HG02571 (cell line): ENCODE measurements at regions not wholly inside any gene's neighbourhood (a gene's known extent, or its start where the extent isn't known, plus 50 kb on each side); places are given as distances from the start of the nearest gene placed in this dataset.
A peak's percentile ranks its signal among the peaks of the same experiment; 100 is the strongest.
"Not testable (repeated sequence)": the region's sequence is repeated elsewhere in the genome, so short reads cannot be mapped to it uniquely, and the experiment has no call there.

Source experiments
- ATAC-seq: cut with Tn5 transposase; IDR thresholded peaks from one replicate; pipeline ENCODE4 v1.9.1; 2021; ENCODE audit warnings: mild to moderate bottlenecking, moderate library complexity; ENCODE audit not compliant: unreplicated experiment

DNA sequence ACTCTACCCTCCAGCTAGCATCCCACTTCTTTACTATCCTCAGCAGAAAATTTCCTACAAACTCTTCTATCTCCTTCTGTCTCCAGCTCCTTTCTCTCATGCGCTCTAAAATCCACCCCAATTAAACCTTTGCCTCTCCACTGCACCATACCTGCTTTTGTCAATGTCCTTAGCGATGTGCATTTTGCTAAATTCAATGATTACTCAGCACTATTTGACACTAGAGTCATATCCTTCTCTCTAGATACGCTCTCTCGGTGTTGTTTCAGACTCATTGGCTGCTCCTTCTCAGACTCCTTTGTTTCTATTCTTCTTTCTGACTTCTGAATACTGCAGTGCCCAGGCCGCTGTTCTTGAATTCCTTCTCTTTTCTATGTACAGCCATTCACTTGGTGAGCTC is 144.2 kb downstream of the HLX start:
- ATAC-seq: no peak

DNA sequence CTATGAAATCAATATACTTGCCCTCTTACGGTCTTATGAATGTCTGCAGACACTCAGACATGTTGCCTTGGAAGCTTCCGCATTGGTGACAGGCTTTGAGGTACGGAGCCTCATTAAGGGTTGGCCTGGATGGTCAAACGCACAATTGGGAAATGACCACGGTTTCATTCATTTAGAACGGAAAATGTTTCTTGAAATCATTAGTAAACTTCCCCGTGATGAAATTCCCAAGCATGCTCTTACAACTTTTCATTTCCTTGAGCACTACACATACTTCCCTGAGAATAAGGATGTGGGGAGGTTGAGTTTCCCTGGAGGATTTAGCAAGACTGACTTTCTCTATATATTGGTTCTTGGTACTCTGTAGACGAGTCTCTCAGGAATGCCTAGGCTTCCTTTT is 146.3 kb downstream of the HLX start:
- ATAC-seq: no peak

DNA sequence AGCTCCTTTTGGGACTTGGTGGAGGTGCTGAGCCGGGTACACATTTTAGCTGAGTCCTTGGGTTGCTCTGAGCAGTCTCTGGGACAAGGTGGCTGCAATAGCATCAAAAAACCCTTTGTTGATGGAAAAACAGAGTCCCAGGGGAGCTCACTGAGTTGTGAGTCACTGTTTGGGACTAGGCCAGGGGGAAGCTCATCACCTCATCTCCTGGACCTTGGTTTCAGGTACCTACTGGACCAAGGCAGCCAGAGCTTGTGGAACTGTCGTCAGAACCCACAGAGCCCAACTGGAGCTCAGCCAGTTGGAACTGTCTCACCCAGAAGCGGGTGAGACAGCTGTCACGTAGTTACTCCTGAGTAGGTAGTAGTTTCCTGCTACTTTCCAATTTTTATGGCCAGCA is 146.7 kb downstream of the HLX start:
- no peak for ATAC-seq

DNA sequence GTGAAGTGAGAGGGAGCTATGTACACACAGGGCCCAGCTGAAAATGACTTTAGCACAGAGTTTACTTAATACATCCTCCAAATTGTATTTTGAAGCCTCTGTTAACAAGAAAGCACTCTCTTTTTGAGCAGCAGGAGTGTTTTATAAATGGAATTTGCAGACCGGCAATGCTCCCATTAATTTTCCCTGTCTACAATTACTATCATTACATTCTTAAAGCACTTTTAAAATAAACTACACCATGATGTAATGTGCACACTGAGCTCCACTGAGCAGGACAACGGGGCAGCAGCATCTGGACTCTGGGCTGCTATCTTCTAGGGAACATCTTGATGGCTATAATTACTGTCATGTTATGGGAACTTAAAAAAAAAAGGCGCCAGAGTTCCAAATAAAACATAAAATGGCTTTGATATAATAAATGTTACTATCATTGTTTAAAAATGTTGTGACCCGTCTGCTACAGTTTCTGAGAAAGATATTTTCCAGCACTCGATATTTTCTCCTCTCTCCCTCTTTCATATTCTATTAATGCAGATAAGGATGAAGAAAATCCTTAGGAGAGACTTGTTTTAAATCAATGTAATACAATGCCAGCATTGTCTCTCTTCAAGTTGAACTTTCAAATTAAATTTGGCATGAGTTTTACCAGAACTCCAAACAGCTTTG is 150.9 kb downstream of the HLX start:
- ATAC-seq: no peak

DNA sequence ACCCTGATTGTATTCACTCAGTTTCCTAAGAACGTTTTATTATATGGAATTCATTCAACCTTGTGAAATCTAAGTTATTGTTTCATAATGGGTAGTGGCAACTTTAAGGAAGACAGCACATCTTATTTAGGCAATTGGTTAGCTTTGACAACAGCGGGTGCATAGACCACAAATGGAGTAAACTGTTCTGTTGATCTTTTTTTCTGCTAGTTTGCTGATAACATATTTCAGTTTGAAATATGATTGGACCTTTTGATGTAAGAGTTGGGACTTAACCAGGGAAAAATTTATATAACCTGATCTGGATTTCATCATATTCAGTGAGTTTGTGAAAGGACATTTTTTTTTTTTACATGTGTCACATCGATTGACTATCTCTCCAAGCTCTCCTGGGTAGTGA is 151.7 kb downstream of the HLX start:
- no peak for ATAC-seq

DNA sequence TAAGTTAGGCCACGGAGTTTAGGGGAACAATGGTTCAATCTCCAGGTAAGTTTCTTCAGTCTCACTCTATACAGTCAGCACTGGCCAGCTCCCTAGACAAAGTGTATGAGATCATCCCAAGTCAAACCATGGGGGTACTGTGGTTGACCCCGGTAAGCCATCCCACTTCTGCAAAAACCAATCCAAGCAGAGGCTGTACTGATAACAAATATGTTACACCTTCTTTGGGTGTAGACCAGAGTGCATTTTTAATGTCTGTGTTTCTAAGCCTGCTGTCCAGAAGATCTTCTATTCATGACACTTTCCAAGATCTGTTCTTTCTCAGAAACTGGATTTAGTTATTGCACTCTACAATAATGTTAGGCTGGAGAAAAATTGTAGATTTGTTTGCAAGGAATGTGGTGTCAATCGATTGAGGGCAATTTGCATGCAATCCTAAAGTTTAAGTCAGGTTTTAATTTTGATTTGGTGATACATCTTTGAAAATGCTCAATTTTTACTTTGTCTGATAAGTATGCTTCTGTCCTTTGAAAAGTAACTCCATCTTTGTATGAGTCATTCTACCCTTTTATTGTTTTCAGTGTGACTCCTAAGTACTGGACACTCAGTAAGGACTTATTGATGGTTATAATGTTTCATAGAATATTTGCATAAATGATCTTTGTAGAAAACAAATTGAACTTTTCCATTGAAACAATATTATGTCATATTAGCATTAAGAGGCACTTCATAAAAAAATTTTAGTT is 152.4 kb downstream of the HLX start:
- ATAC-seq: no peak

DNA sequence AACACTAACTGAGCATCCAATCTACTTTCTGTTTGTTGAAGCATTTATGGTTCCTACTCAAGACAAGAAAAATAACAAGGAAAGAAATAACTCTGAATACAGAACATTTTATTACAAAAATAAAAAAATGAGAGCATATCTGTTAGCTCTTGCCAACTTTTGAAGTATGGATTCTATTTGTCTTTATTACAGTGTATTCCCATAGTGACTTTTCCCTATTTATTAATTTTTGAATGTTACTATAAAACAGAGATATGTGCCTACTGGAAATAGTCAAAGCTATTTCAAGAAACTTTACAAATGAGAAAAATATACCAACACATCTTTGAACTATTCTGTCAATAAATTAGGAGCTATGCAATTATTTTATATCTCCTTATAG is 153.0 kb downstream of the HLX start:
- ATAC-seq: no peak

DNA sequence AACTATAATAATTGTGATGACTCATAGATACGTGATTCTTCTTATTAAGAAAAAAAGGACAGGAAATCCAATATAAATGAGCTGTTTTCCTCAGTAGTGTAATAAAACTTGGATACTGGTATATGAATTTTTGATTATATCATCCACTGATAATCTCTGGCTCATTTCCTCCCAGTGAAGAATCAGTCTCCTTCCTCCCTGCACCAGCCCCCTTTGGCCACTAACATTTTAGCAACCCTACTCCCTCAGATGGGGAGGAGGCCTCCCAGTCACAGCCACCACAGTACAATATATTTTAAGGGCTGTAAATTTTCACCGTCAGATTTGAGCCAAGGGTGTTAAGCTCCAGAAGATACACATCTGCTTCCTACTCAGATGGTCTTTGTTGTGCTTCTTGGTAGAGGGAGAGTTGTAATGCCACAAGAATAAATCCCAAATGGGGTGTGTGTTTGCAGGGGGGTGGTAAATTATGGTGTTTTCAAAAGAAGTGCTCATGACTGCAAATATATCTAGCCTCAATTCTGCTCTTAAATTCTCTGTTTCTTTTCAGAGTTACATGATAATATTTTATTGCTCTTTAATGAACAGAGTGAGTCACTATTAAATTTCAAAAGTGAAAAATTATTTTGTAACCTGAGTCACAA is 153.5 kb downstream of the HLX start:
- no peak for ATAC-seq

DNA sequence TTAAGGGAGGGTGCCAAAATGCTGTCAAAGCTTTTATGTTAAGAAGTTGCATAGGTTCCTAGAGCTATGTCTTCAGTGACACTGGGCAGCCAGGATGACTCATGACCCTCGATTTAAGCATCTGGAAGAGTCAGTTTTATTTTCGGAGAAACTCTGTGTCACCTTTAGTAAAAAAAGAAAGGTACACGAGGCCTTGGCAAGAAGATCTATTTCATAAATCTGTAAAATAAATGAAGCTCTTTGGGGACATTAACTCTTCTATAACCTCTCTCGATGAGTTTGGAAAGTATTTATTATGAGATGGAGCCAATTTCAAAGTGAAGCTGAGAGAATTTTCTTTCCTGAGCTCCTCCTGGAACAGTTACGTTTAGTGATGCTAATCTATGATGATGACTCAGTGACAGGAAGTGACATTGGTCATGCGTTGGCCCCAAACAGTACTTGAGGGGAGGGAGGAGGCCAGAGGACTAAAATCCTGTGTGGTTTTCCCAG is 156.5 kb downstream of the HLX start:
- ATAC-seq: no peak

DNA sequence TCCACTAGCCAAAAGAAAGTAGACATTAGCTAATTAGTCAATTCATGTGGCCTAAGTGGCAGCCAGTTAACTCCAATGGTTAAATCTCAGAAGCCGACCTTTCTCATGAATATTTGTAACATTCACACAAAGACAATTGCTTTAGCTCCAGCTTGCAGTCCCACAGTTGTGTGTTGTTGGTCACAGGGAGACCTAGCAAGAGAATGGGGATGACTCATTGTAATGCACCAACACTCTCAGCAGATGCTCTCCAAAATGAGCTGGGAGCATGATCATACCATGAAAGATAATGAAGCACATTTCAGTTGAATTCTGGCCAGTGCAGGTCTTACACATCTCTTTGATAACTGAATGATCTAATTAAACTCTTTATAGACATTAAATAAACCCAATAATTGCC is 160.4 kb downstream of the HLX start:
- no peak for ATAC-seq

DNA sequence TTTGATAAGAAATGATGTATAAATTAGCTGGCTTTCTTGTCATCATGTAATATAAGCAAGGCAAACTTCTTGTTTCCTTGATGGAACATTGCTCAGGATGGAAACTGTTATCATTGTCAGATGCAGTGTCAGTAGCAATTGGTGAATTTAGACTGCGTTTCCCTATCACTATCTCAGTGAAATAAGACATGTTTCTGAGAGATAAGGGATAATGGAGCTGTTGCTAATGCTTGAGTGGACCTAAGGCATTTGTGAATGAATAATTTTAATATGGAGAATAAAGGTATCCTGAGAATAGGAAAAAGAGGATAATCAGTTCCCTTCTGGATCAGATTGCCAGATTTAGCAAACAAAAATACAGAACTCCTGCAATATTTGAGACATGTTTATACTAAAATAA is 160.9 kb downstream of the HLX start:
- ATAC-seq: no peak

DNA sequence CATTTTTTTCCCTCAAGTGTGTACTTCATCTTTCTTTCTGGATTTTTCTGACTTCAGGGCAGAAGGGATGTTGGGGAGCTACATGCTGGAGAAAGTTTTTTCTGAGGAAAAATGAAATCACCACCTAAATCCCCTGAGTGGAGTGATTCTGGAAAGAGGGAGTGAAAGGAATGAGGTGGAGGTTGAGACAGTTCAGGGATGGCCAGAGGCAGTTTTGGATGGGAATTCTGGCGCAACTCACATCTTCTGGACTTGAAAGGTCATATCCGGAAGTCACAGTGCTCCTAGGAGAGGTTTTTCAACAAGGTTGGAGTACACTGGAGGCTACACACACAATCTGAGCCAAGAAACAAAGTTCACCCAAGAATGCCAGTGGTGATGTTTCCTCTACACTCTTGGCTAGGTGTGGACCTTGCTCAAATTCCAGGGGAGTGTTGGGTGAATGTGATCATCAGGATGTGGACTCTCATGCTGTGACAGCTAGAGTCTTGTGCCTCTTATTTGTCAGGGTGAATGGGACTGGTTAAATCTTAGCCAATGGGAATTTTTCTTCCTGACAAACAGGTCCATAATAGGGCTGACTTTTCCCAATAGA is 161.5 kb downstream of the HLX start:
- ATAC-seq: no peak

DNA sequence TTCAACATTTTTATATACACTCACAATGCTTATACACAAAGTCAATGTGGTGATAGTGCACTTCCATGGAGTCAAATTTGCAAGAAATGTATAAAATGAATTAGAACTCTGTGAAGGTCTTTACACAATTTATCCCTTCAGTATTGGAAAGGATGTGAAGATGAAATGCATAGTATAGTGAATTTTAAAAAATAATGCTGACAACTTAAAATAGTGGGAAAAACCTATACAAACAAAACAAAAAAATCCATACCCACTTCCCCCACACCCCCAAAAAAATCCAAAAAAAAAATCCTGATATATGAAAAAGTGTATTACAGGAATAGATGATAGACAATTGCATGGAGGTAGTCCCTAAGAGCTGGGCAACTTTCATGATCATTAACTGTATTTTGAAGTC is 165.3 kb downstream of the HLX start:
- ATAC-seq: no peak

DNA sequence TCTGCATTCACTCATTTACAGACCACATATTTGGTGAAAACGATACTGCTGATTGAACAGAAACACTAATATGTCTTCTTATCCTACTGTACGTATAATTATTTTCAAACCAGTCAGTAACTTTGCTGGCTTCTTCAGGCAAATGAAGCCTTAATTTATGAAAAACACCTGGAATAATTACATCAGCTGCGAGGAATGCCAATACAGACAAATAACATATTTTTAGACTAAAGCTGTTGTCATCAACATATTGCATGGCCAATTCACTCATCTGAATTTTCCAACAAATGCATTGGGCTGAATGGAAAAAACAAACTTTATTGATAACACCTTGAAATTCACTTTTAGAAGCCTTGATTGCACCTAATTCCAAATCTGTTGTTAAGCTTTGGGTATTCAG is 165.9 kb downstream of the HLX start:
- ATAC-seq: no peak

DNA sequence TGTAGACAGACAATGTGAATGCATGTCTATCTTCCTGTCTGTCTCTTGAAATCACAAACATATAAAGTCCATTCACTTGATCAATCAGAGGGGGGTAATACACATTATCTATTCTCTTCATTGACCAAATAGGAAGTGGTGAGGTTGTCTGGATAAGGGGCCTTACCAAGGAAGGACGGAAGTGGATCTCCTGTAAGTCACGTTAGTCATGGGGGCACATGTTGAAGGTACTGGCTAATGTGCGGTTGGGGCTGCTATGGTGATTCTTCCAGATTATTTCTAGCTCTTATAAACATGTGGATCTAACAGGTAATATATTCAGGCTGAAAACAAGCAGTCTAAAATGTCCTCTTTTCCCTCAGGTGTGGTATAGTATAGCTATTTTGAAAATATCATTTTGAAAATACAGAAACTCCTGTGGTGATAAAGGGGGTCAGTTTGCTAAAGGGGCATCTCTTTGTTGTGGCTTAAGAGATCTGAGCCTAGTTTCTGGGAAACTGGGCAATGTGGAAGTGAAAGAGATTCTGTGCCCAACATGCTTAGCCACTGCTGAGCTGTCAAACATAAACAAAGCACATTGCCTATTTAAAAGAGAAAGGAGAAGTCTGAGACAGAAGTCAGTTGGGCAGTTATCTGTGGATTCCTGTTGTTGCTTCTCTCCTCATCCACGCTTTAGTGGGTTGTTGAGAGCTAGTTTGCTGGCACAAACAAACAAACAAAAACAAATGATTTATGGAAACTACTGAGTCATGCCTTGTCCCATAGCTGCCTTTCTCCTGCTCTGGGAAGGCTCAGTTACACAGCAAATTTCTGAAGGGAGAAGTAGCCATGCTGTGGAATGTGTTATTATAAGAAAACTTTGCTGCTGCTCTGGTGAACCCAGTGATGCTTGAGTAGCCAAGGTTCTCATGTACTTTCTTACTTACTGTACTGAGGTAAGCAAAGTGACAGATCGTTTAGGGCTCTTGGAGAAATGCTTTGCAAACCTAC is 166.9 kb downstream of the HLX start:
- ATAC-seq: peak; percentile 93

DNA sequence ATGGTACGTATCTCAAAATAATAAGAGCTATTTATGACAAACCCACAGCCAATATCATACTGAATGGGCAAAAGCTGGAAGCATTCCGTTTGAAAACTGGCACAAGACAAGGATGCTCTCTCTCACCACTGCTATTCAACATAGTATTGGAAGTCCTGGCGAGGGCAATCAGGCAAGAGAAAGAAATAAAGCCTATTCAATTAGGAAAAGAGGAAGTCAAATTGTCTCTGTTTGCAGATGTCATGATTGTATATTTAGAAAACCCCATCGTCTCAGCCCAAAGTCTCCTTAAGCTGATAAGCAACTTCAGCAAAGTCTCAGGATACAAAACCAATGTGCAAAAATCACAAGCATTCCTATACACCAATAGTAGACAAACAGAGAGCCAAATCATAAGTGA is 172.1 kb downstream of the HLX start:
- not testable (repeated sequence) for ATAC-seq

DNA sequence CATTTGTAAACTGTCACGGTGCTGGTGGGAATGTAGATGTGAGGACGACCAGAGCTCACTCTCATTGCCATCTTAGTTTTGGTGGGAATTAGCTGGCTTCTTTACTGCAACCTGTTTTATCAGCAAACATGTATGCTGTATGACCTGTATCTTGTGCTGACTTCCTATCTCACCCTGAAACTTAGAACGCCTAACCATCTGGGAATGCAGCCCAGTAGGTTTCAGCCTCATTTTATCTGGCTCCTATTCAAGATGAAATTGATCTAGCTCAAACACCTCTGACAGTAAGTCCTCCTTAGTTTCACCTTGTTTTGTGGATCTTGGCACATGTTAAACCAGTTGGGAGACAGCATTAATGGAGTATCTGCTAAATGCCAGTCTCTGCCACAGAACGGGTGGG is 174.6 kb downstream of the HLX start:
- ATAC-seq: no peak

DNA sequence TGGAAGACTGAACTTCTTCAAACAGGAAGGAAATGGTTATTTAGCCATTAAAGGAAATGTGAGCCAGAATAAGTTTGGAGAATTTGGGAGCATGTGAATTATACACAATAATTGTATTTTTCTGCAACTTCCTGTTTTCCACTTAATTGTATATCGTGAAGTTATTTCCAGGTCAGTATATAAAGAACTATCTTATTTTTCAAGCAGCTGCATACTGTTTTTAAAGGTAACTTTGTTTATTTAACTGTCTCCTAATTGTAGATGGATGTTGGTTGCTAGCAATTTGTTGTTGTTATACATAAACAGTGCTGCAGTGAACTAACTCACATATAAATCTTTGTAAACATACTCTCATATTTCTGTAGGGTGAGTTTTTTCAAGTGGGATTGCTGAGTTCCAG is 180.3 kb downstream of the HLX start:
- ATAC-seq: no peak

DNA sequence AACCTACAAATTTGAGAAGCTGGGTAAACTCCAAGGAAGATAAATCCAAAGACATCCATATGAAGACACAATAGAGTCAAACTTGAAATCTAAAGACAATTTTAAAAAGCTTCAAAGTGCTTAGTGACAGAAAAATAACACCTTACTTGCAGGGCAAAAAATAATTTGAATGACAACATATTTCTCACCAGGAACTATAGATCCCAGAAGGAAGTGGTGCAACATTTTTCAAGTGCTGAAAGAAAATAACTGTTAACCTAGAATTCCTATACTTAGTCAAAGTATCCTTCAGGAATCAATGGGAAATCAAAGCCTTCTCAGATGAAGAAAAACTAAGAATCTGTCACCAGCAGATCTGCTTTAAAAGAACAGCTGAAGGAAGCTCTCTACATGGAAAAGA is 184.4 kb downstream of the HLX start:
- ATAC-seq: no peak

DNA sequence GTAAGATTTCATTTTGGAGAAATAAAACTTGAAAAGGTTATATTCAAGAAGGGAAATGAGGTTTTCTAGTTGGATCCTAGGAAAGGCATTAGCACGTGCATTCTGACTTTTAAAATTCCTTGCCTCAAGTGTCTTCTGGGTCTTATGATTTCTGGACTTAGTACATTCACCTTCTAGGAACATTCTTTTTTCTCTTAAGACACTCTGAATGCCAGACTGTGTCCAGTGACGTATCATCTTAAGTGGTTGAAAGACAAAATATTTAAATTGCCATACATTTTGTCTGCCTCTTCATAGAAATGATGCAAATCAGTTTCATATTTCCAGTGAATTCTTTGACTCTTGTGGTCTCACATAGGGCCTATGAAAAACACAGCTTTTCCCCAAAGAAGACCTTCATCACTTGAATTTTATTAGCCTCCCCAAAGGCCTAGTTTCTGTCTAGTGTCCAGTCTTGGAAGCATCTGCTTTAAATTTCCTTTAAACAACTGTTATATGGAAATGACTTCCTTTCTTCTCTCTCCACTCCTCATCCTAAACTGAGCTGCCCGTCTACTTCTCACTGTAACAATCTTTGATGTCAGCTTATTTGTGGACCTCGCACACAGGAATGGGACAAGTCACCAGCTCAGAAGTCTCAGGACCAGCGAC is 187.2 kb downstream of the HLX start:
- ATAC-seq: no peak
